HCT116 (cell line): ENCODE measurements at regions not wholly inside any gene's neighbourhood (a gene's known extent, or its start where the extent isn't known, plus 50 kb on each side); places are given as distances from the start of the nearest gene placed in this dataset.

Source experiments
- ATAC-seq: fragments of 200-7000 bp; cut with Tn5 transposase; 2 replicates; pipeline ENCODE4 v1.9.1; 2020; ENCODE audit warnings: mild to moderate bottlenecking, moderate library complexity
- BruUV-seq: library from RNA; stranded (reverse); fragments of 400-500 nt; replicated peaks from 2 replicates; lab custom pipeline; 2021; lab: Mats Ljungman, UMichigan
- CTCF ChIA-PET: fragments of 300-600 bp; sonication (Branson Sonifier 250); formaldehyde crosslinking; loops from one replicate; lab custom pipeline; 2021; ENCODE audit warnings: antibody characterized with exemption; lab: Charles Lee
- POLR2A ChIA-PET: fragments of 300-600, 350-600 bp; sonication (Branson Sonifier 250); formaldehyde crosslinking; loops from one replicate; lab custom pipeline; 2021; ENCODE audit warnings: antibody characterized with exemption; lab: Charles Lee
- RAD21 ChIA-PET, 2 experiments: fragments of 300-600 bp; sonication (Branson Sonifier 250); formaldehyde crosslinking; loops; one replicate each; lab custom pipeline; 2023; ENCODE audit warnings: low total read pairs in 2 of 2; ENCODE audit not compliant: uncharacterized antibody in 2 of 2, unreplicated experiment in 2 of 2, low non-redundant PET in 1 of 2; lab: Charles Lee
- DNase-seq: peaks from one replicate; pipeline ENCODE4 v3.0.0-alpha.2; 2010; ENCODE audit warnings: low read depth, low spot score
- H2AFZ ChIP-seq: fragments of 200-600 bp; shearing (Covaris generic), sonication (generic); 2 replicates; pipeline ENCODE4 v1.6.1; 2017; ENCODE audit warnings: low read depth, mixed run types, mixed read lengths, antibody characterized with exemption, low read length; ENCODE audit not compliant: poor library complexity, severe bottlenecking
- H3K27ac ChIP-seq: 2 replicates; pipeline ENCODE4 v1.5.1; 2012; ENCODE audit warnings: low read depth, low read length
- H3K27me3 ChIP-seq: fragments of 200-600 bp; sonication (generic); 2 replicates; pipeline ENCODE4 v1.6.1; 2016; ENCODE audit warnings: mixed run types, low read length, mixed read lengths; ENCODE audit not compliant: insufficient read depth
- H3K36me3 ChIP-seq, 2 experiments: fragments of 200-500 bp in 1 of 2; fragments of 200-600 bp in 1 of 2; sonication (Bioruptor generic) in 1 of 2; sonication (generic) in 1 of 2; 2 replicates each; pipeline versions ENCODE4 v1.5.1 to v1.6.1; 2014 to 2016; ENCODE audit warnings: low read length in 2 of 2, inconsistent platforms in 1 of 2, mixed read lengths in 1 of 2, mixed run types in 1 of 2; ENCODE audit not compliant: insufficient read depth in 2 of 2, control insufficient read depth in 1 of 2
- H3K4me1 ChIP-seq, 2 experiments: fragments of 200-600 bp in 1 of 2; sonication (generic) in 1 of 2; 2 replicates each; pipeline versions ENCODE4 v1.5.1 to v1.6.1; 2012 to 2017; ENCODE audit warnings: low read length in 2 of 2, inconsistent platforms in 1 of 2, mild to moderate bottlenecking in 1 of 2, mixed read lengths in 1 of 2, mixed run types in 1 of 2, moderate library complexity in 1 of 2; ENCODE audit not compliant: insufficient read depth in 2 of 2, control insufficient read depth in 1 of 2
- H3K4me2 ChIP-seq: fragments of 200-600 bp; sonication (generic); 2 replicates; pipeline ENCODE4 v1.6.1; 2017; ENCODE audit warnings: mixed run types, low read length, mixed read lengths
- H3K4me3 ChIP-seq, 2 experiments: fragments of 200-600 bp in 1 of 2; sonication (generic) in 1 of 2; replicated peaks in 1 of 2; 2 replicates each; pipeline ENCODE4 v1.5.1; 2011 to 2016; ENCODE audit warnings: low read length in 2 of 2, control low read depth in 1 of 2, low read depth in 1 of 2, mild to moderate bottlenecking in 1 of 2, mixed read lengths in 1 of 2, mixed run types in 1 of 2
- H3K79me2 ChIP-seq: fragments of 200-600 bp; sonication (generic); 2 replicates; pipeline ENCODE4 v1.6.1; 2017; ENCODE audit warnings: mild to moderate bottlenecking, mixed run types, low read length, moderate library complexity, mixed read lengths; ENCODE audit not compliant: insufficient read depth
- H3K9ac ChIP-seq: fragments of 200-600 bp; sonication (generic); 2 replicates; pipeline ENCODE4 v1.6.1; 2016; ENCODE audit warnings: low read length, mixed read lengths
- H3K9me2 ChIP-seq: fragments of 200-600 bp; sonication (generic), shearing (Covaris generic); 2 replicates; pipeline ENCODE4 v1.6.1; 2017; ENCODE audit warnings: mixed run types, mild to moderate bottlenecking, moderate library complexity; ENCODE audit not compliant: insufficient read depth
- H3K9me3 ChIP-seq, 2 experiments: fragments of 200-500 bp in 1 of 2; fragments of 200-600 bp in 1 of 2; sonication (Bioruptor generic) in 1 of 2; sonication (generic) in 1 of 2; 2 replicates each; pipeline ENCODE4 v1.6.1; 2014 to 2017; ENCODE audit warnings: low read length in 2 of 2, mixed read lengths in 2 of 2, inconsistent platforms in 1 of 2, low read depth in 1 of 2, mild to moderate bottlenecking in 1 of 2, mixed run types in 1 of 2, moderate library complexity in 1 of 2; ENCODE audit not compliant: control insufficient read depth in 1 of 2, insufficient read depth in 1 of 2
- H4K20me1 ChIP-seq: fragments of 200-600 bp; sonication (generic), shearing (Covaris generic); 2 replicates; pipeline ENCODE4 v1.6.1; 2017; ENCODE audit warnings: mixed run types, mild to moderate bottlenecking, moderate library complexity; ENCODE audit not compliant: insufficient read depth
- ELF1 ChIP-seq: IDR thresholded peaks from 2 replicates; pipeline ENCODE4 v1.6.1; 2012; ENCODE audit warnings: low read depth, borderline replicate concordance
- EZH2 ChIP-seq: fragments of 200-600 bp; sonication (generic); IDR thresholded peaks from 2 replicates; pipeline ENCODE4 v1.6.1; 2017; ENCODE audit warnings: antibody characterized with exemption, mixed run types
- EZH2phosphoT487 ChIP-seq: fragments of 200-600 bp; IDR thresholded peaks from 2 replicates; pipeline ENCODE4 v1.6.1; 2018; ENCODE audit warnings: antibody characterized with exemption, borderline replicate concordance
- FOSL1 ChIP-seq: IDR thresholded peaks from 2 replicates; pipeline ENCODE4 v1.6.1; 2012; ENCODE audit warnings: low read depth
- JUND ChIP-seq: IDR thresholded peaks from 2 replicates; pipeline ENCODE4 v1.6.1; 2012
- POLR2A ChIP-seq: IDR thresholded peaks from 2 replicates; pipeline ENCODE4 v1.7.0; 2011; ENCODE audit warnings: borderline replicate concordance; ENCODE audit not compliant: insufficient read depth, insufficient read length; ENCODE audit errors: extremely low read depth
- POLR2AphosphoS5 ChIP-seq: IDR thresholded peaks from 2 replicates; pipeline ENCODE4 v1.6.1; 2011; ENCODE audit warnings: mild to moderate bottlenecking, low read depth, low read length, moderate library complexity
- RAD21 ChIP-seq: IDR thresholded peaks from 2 replicates; pipeline ENCODE4 v1.6.1; 2012; ENCODE audit warnings: low read depth, mild to moderate bottlenecking
- SIN3A ChIP-seq: IDR thresholded peaks from 2 replicates; pipeline ENCODE4 v1.6.1; 2012; ENCODE audit warnings: low read depth
- SP1 ChIP-seq: IDR thresholded peaks from 2 replicates; pipeline ENCODE4 v1.6.1; 2012; ENCODE audit warnings: low read depth
- SRF ChIP-seq: IDR thresholded peaks from 2 replicates; pipeline ENCODE4 v1.6.1; 2012; ENCODE audit warnings: low read depth
- TCF7L2 ChIP-seq: IDR thresholded peaks from 2 replicates; pipeline ENCODE4 v1.7.0; 2011; ENCODE audit warnings: borderline replicate concordance, inconsistent platforms; ENCODE audit not compliant: insufficient read depth, insufficient read length; ENCODE audit errors: extremely low read depth
- YY1 ChIP-seq: IDR thresholded peaks from 2 replicates; pipeline ENCODE4 v1.6.1; 2011; ENCODE audit warnings: low read length, low read depth, moderate library complexity, mild to moderate bottlenecking; ENCODE audit not compliant: insufficient replicate concordance; ENCODE audit errors: extremely low read depth
- ZFX ChIP-seq: fragments of 450-650 bp; IDR thresholded peaks from 2 replicates; pipeline ENCODE4 v1.6.1; 2017
- ZNF274 ChIP-seq: fragments of 200-500 bp; sonication (Bioruptor generic); IDR thresholded peaks from 2 replicates; pipeline ENCODE4 v1.6.1; 2014; ENCODE audit warnings: mild to moderate bottlenecking, low read depth, low read length, inconsistent platforms
- intact Hi-C: fragments of 100-400 bp; cut with micrococcal nuclease; formaldehyde crosslinking; loops from 2 replicates; pipeline ENCODE4 v1.10.0; 2022
- TF ChIP-seq, protein P1 (sequence below), 3 experiments: fragments of 200-600 bp in 1 of 3; sonication (generic) in 1 of 3; IDR thresholded peaks in 2 of 3; conservative IDR thresholded peaks in 1 of 3; 2 replicates each; pipeline ENCODE4 v1.5.1; 2012 to 2017; ENCODE audit warnings: low read depth in 2 of 3, low read length in 2 of 3, antibody characterized with exemption in 1 of 3, borderline replicate concordance in 1 of 3, control low read depth in 1 of 3, mild to moderate bottlenecking in 1 of 3, mixed read lengths in 1 of 3, mixed run types in 1 of 3, moderate library complexity in 1 of 3; ENCODE audit not compliant: insufficient read depth in 1 of 3
- TF ChIP-seq, protein P2 (sequence below): IDR thresholded peaks from 2 replicates; pipeline ENCODE4 v1.6.1; 2011; ENCODE audit warnings: mild to moderate bottlenecking, low read length, moderate library complexity; ENCODE audit not compliant: insufficient replicate concordance; ENCODE audit errors: extremely low read depth
- TF ChIP-seq, protein P3 (sequence below): IDR thresholded peaks from 2 replicates; pipeline ENCODE4 v1.6.1; 2012

DNA sequence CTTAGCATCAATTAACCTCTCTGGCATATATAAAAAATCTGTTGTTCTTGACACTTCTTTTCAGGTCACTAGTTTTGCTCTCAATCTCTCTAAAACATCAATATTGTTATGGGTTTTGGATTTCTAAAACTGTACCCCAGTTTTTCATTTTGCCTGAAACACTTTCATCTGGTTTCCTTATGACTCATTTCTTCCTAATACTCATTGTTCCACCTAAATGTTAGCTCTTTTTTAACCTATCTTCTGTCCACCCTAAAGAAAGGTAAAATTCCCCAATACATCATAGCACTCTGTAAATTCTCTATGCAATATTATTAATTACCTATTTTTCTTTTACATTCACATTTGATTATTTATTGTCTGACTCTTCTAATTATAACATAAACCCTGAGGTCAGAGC lies 575.5 kb upstream of the NDST4 start (continued):
- TF ChIP-seq, protein P1, sequence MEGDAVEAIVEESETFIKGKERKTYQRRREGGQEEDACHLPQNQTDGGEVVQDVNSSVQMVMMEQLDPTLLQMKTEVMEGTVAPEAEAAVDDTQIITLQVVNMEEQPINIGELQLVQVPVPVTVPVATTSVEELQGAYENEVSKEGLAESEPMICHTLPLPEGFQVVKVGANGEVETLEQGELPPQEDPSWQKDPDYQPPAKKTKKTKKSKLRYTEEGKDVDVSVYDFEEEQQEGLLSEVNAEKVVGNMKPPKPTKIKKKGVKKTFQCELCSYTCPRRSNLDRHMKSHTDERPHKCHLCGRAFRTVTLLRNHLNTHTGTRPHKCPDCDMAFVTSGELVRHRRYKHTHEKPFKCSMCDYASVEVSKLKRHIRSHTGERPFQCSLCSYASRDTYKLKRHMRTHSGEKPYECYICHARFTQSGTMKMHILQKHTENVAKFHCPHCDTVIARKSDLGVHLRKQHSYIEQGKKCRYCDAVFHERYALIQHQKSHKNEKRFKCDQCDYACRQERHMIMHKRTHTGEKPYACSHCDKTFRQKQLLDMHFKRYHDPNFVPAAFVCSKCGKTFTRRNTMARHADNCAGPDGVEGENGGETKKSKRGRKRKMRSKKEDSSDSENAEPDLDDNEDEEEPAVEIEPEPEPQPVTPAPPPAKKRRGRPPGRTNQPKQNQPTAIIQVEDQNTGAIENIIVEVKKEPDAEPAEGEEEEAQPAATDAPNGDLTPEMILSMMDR (IDR thresholded peaks at IDR 0.05 in 2 of 3, conservative IDR thresholded peaks at IDR 0.05 in 1 of 3; ENCODE audit: borderline replicate concordance in 1 of 3, insufficient read depth in 1 of 3, low read depth in 2 of 3, low read length in 2 of 3) = no peak
- no peak for TF ChIP-seq ZNF274
- TF ChIP-seq, protein P2, sequence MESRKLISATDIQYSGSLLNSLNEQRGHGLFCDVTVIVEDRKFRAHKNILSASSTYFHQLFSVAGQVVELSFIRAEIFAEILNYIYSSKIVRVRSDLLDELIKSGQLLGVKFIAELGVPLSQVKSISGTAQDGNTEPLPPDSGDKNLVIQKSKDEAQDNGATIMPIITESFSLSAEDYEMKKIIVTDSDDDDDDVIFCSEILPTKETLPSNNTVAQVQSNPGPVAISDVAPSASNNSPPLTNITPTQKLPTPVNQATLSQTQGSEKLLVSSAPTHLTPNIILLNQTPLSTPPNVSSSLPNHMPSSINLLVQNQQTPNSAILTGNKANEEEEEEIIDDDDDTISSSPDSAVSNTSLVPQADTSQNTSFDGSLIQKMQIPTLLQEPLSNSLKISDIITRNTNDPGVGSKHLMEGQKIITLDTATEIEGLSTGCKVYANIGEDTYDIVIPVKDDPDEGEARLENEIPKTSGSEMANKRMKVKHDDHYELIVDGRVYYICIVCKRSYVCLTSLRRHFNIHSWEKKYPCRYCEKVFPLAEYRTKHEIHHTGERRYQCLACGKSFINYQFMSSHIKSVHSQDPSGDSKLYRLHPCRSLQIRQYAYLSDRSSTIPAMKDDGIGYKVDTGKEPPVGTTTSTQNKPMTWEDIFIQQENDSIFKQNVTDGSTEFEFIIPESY = no peak
- no peak for TF ChIP-seq JUND
- TF ChIP-seq ZFX = no peak
- TF ChIP-seq EZH2 = no peak
- no peak for TF ChIP-seq ELF1
- TF ChIP-seq RAD21 = no peak
- no peak for TF ChIP-seq SRF
- TF ChIP-seq, protein P3, sequence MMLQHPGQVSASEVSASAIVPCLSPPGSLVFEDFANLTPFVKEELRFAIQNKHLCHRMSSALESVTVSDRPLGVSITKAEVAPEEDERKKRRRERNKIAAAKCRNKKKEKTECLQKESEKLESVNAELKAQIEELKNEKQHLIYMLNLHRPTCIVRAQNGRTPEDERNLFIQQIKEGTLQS = no peak

- Histone ChIP-seq H3K36me3 (no peaks in the 10 kb centered on the region), H3K9ac (no peak overlapping the region), H3K27ac (no peak overlapping the region), H3K4me2 (no peak overlapping the region), H3K79me2 (no peaks in the 10 kb centered on the region), H2AFZ (no peak overlapping the region), H3K4me1 (no peaks in the 10 kb centered on the region), H3K27me3 (no peaks in the 10 kb centered on the region), H3K9me3 (no peaks in the 10 kb centered on the region), H3K9me2 (no peaks in the 10 kb centered on the region; the same call in 1 of the 2 replicates), H3K4me3 (no peak overlapping the region), H4K20me1 (no peaks in the 10 kb centered on the region; the same call in 1 of the 2 replicates)
- ChIA-PET CTCF (no interaction called here), RAD21 (no interaction called here), POLR2A (no interaction called here)
- ATAC-seq (no peak), DNase-seq (no peak)
- intact Hi-C loops = no loop called here
- BruUV-seq = no TSS peak
- TF ChIP-seq, protein P1 (IDR thresholded peaks at IDR 0.05 in 2 of 3, conservative IDR thresholded peaks at IDR 0.05 in 1 of 3; ENCODE audit: borderline replicate concordance in 1 of 3, insufficient read depth in 1 of 3, low read depth in 2 of 3, low read length in 2 of 3) = no peak
- TF ChIP-seq POLR2A = no peak
- TF ChIP-seq FOSL1 = no peak
- TF ChIP-seq JUND = no peak
- TF ChIP-seq RAD21 = no peak
- TF ChIP-seq SP1 = no peak
- no peak for TF ChIP-seq POLR2AphosphoS5
- TF ChIP-seq TCF7L2 = no peak
- no peak for TF ChIP-seq SIN3A
- no peak for TF ChIP-seq EZH2
- TF ChIP-seq EZH2phosphoT487 = no peak
- TF ChIP-seq ZNF274 = no peak
- no peak for TF ChIP-seq ELF1
- TF ChIP-seq ZFX = no peak
- no peak for TF ChIP-seq YY1
Measured at GRCh38 chr4:115687052-115687755, 573.8 kb upstream of the NDST4 start.
